HepG2 (cell line): ENCODE measurements at regions not wholly inside any gene's neighbourhood (a gene's known extent, or its start where the extent isn't known, plus 50 kb on each side); places are given as distances from the start of the nearest gene placed in this dataset.

Experiments
- ATAC-seq: fragments of 200-7000 bp; cut with Tn5 transposase; 3 replicates; pipeline ENCODE4 v1.9.1; 2020; ENCODE audit warnings: mild to moderate bottlenecking, moderate library complexity
- BruUV-seq: library from RNA; stranded (reverse); fragments of 400-500 nt; replicated peaks from 2 replicates; lab custom pipeline; 2021; lab: Mats Ljungman, UMichigan
- CTCF ChIA-PET: fragments of 300-600 bp; formaldehyde crosslinking; extraction: SDS; loops from one replicate; lab custom pipeline; 2021; ENCODE audit warnings: low total read pairs, inconsistent platforms, low intra/inter-chr PET ratio; lab: Yijun Ruan, JAX
- POLR2A ChIA-PET: fragments of 350-600 bp; sonication (Branson Sonifier 250); formaldehyde crosslinking; loops from one replicate; lab custom pipeline; 2020; ENCODE audit warnings: antibody characterized with exemption, inconsistent platforms; lab: Yijun Ruan, JAX
- DNase-seq: peaks from one replicate; pipeline ENCODE4 v3.0.0-alpha.2; 2015; ENCODE audit warnings: low spot score
- FAIRE-seq: peaks from 3 replicates; lab custom pipeline; 2011; peaks lifted over from hg19 to GRCh38; lab: Jason Lieb, UNC
- H2AFZ ChIP-seq: one replicate; pipeline ENCODE4 v1.6.1; 2011; ENCODE audit warnings: low read length, inconsistent platforms
- H3K27ac ChIP-seq: fragments of 300-600 bp; 3 replicates; pipeline ENCODE4 v1.8.0; 2011; ENCODE audit warnings: mixed run types, mild to moderate bottlenecking, mixed read lengths, low read length, inconsistent platforms; ENCODE audit not compliant: insufficient read depth; ENCODE audit errors: extremely low read length
- H3K27me3 ChIP-seq, 2 experiments: fragments of 200-600 bp in 1 of 2; 2 replicates in 1 of 2; 3 replicates in 1 of 2; pipeline versions ENCODE4 v1.6.0 to v1.8.0; 2011; ENCODE audit warnings: low read length in 2 of 2, mild to moderate bottlenecking in 2 of 2, moderate library complexity in 2 of 2, inconsistent platforms in 1 of 2; ENCODE audit not compliant: insufficient read depth in 2 of 2, control insufficient read depth in 1 of 2
- H3K36me3 ChIP-seq, 2 experiments: fragments of 200-600 bp in 1 of 2; replicated peaks in 1 of 2; 2 replicates in 1 of 2; 3 replicates in 1 of 2; pipeline versions ENCODE4 v1.5.1 to v1.8.0; 2011; ENCODE audit warnings: low read length in 2 of 2, inconsistent platforms in 1 of 2; ENCODE audit not compliant: insufficient read depth in 2 of 2, control insufficient read depth in 1 of 2
- H3K4me1 ChIP-seq: 2 replicates; pipeline ENCODE4 v1.5.1; 2012; ENCODE audit warnings: low read length, inconsistent platforms; ENCODE audit not compliant: insufficient read depth
- H3K4me2 ChIP-seq: 2 replicates; pipeline ENCODE4 v1.6.0; 2011; ENCODE audit warnings: low read depth, low read length, inconsistent platforms
- H3K4me3 ChIP-seq, 3 experiments: fragments of 200-600 bp in 1 of 3; sonication (generic), shearing (Covaris generic) in 1 of 3; replicated peaks in 1 of 3; 2 replicates each; pipeline ENCODE4 v1.5.1; 2011 to 2016; ENCODE audit warnings: low read length in 3 of 3, inconsistent platforms in 2 of 3, low read depth in 2 of 3, mild to moderate bottlenecking in 2 of 3, control low read depth in 1 of 3, mixed read lengths in 1 of 3; ENCODE audit not compliant: insufficient read depth in 1 of 3
- H3K79me2 ChIP-seq: one replicate; pipeline ENCODE4 v1.6.1; 2011; ENCODE audit warnings: low read length, inconsistent platforms; ENCODE audit not compliant: insufficient read depth
- H3K9ac ChIP-seq: 2 replicates; pipeline ENCODE4 v1.6.0; 2011; ENCODE audit warnings: mild to moderate bottlenecking, low read depth, low read length, inconsistent platforms; ENCODE audit not compliant: insufficient read depth
- H3K9me3 ChIP-seq: 2 replicates; pipeline ENCODE4 v1.5.1; 2012; ENCODE audit warnings: mild to moderate bottlenecking, low read length
- H4K20me1 ChIP-seq: 2 replicates; pipeline ENCODE4 v1.6.0; 2011; ENCODE audit warnings: inconsistent platforms, mild to moderate bottlenecking, low read length, moderate library complexity; ENCODE audit not compliant: insufficient read depth
- CBX1 ChIP-seq: IDR thresholded peaks from one replicate; pipeline ENCODE4 v1.6.1; 2016; ENCODE audit warnings: antibody characterized with exemption, low read depth
- KDM1A ChIP-seq: IDR thresholded peaks from 2 replicates; pipeline ENCODE4 v1.6.1; 2016; ENCODE audit warnings: missing compliant biosample characterization
- KDM5B ChIP-seq: sonication (generic); formaldehyde crosslinking; IDR thresholded peaks from 2 replicates; pipeline ENCODE4 v1.4.0; 2020; ENCODE audit warnings: missing genetic modification reagents, mild to moderate bottlenecking, borderline replicate concordance
- SNAPC2 ChIP-seq: sonication (generic); formaldehyde crosslinking; IDR thresholded peaks from 2 replicates; pipeline ENCODE4 v1.8.1; 2022; ENCODE audit warnings: mild to moderate bottlenecking, missing genetic modification reagents
- ZBTB38 ChIP-seq: sonication (generic); formaldehyde crosslinking; IDR thresholded peaks from 2 replicates; pipeline ENCODE4 v1.5.1; 2020; ENCODE audit warnings: mild to moderate bottlenecking, missing genetic modification reagents
- ZNF382 ChIP-seq: sonication (generic); formaldehyde crosslinking; IDR thresholded peaks from 2 replicates; pipeline ENCODE4 v1.5.0; 2020; ENCODE audit warnings: missing genetic modification reagents, mild to moderate bottlenecking, borderline replicate concordance
- WGBS: methylation state at CpG from one replicate; pipeline ENCODE4 v1.1.6; 2017; ENCODE audit warnings: low lambda C conversion rate; 5-methylcytosine and 5-hydroxymethylcytosine counted together
- in situ Hi-C: cut with HindIII; loops from 2 replicates; pipeline ENCODE4 v1.10.0; 2017; ENCODE audit warnings: low pct_unique_long_range_greater_than_20kb; ENCODE audit not compliant: extremely low pct_ligation_motif_present
- intact Hi-C: fragments of 100-400 bp; cut with micrococcal nuclease; formaldehyde crosslinking; loops from one replicate; pipeline ENCODE4 v1.10.0; 2022; ENCODE audit not compliant: unreplicated experiment
- TF ChIP-seq, protein P1 (sequence below): conservative IDR thresholded peaks from 2 replicates; pipeline ENCODE4 v1.6.1; 2018; ENCODE audit warnings: missing genetic modification reagents
- TF ChIP-seq, protein P2 (sequence below): sonication (generic); formaldehyde crosslinking; conservative IDR thresholded peaks from 2 replicates; pipeline ENCODE4 v1.8.1; 2023; ENCODE audit warnings: missing genetic modification reagents
- TF ChIP-seq, protein P3 (sequence below): sonication (generic); formaldehyde crosslinking; IDR thresholded peaks from 2 replicates; pipeline ENCODE4 v1.4.0; 2020; ENCODE audit warnings: low read depth, mild to moderate bottlenecking, missing genetic modification reagents
- TF ChIP-seq, protein P4 (sequence below): IDR thresholded peaks from 2 replicates; pipeline ENCODE4 v1.6.1; 2016; ENCODE audit warnings: low read depth

- H3K27ac ChIP-seq: no peak overlapping the region
- ATAC-seq (no peak; the same call in 2 of the 3 replicates), DNase-seq (no peak), FAIRE-seq (no peak)
- no peaks in the 10 kb centered on the region for H4K20me1 ChIP-seq
- H3K4me3 ChIP-seq: no peak overlapping the region
- H3K9ac ChIP-seq: no peak overlapping the region
- H2AFZ ChIP-seq: no peak overlapping the region
- WGBS: 6% methylated on average over 3 of the region's 3 CpGs
- BruUV-seq: no TSS peak
- ChIA-PET CTCF (no interaction called here), POLR2A (no interaction called here)
- TF ChIP-seq CBX1: no peak
- TF ChIP-seq ZNF382 (CRISPR knock-in tag): no peak
- TF ChIP-seq SNAPC2: no peak
- TF ChIP-seq, protein P1, sequence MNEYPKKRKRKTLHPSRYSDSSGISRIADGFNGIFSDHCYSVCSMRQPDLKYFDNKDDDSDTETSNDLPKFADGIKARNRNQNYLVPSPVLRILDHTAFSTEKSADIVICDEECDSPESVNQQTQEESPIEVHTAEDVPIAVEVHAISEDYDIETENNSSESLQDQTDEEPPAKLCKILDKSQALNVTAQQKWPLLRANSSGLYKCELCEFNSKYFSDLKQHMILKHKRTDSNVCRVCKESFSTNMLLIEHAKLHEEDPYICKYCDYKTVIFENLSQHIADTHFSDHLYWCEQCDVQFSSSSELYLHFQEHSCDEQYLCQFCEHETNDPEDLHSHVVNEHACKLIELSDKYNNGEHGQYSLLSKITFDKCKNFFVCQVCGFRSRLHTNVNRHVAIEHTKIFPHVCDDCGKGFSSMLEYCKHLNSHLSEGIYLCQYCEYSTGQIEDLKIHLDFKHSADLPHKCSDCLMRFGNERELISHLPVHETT: no peak
- TF ChIP-seq, protein P2, sequence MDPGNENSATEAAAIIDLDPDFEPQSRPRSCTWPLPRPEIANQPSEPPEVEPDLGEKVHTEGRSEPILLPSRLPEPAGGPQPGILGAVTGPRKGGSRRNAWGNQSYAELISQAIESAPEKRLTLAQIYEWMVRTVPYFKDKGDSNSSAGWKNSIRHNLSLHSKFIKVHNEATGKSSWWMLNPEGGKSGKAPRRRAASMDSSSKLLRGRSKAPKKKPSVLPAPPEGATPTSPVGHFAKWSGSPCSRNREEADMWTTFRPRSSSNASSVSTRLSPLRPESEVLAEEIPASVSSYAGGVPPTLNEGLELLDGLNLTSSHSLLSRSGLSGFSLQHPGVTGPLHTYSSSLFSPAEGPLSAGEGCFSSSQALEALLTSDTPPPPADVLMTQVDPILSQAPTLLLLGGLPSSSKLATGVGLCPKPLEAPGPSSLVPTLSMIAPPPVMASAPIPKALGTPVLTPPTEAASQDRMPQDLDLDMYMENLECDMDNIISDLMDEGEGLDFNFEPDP: no peak
- TF ChIP-seq, protein P3, sequence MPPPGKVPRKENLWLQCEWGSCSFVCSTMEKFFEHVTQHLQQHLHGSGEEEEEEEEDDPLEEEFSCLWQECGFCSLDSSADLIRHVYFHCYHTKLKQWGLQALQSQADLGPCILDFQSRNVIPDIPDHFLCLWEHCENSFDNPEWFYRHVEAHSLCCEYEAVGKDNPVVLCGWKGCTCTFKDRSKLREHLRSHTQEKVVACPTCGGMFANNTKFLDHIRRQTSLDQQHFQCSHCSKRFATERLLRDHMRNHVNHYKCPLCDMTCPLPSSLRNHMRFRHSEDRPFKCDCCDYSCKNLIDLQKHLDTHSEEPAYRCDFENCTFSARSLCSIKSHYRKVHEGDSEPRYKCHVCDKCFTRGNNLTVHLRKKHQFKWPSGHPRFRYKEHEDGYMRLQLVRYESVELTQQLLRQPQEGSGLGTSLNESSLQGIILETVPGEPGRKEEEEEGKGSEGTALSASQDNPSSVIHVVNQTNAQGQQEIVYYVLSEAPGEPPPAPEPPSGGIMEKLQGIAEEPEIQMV (CRISPR knock-in tag): no peak
- no peak for TF ChIP-seq KDM1A
- TF ChIP-seq, protein P4, sequence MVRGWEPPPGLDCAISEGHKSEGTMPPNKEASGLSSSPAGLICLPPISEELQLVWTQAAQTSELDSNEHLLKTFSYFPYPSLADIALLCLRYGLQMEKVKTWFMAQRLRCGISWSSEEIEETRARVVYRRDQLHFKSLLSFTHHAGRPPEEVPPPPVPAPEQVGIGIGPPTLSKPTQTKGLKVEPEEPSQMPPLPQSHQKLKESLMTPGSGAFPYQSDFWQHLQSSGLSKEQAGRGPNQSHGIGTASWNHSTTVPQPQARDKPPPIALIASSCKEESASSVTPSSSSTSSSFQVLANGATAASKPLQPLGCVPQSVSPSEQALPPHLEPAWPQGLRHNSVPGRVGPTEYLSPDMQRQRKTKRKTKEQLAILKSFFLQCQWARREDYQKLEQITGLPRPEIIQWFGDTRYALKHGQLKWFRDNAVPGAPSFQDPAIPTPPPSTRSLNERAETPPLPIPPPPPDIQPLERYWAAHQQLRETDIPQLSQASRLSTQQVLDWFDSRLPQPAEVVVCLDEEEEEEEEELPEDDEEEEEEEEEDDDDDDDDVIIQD (CRISPR knock-in tag): no peak
- TF ChIP-seq KDM5B (CRISPR knock-in tag): no peak
- TF ChIP-seq ZBTB38 (CRISPR knock-in tag): no peak
- H3K9me3 ChIP-seq: no peaks in the 10 kb centered on the region
- H3K79me2 ChIP-seq: no peaks in the 10 kb centered on the region
- in situ Hi-C loops: no loop called here
- H3K4me2 ChIP-seq: no peak overlapping the region
- intact Hi-C loops: no loop called here
- H3K4me1 ChIP-seq: no peaks in the 10 kb centered on the region
- no peaks in the 10 kb centered on the region for H3K36me3 ChIP-seq
- no peaks in the 10 kb centered on the region for H3K27me3 ChIP-seq
Observed at GRCh38 chr6:141254336-141254735, 878.4 kb upstream of the GJE1 start.
